ENCODE measurements at regions not wholly inside any gene's neighbourhood (a gene's known extent, or its start where the extent isn't known, plus 50 kb on each side); places are given as distances from the start of the nearest gene placed in this dataset.

- H3K4me1 ChIP-seq (ENCODE audit: insufficient read depth, low read length) = no peaks in the 10 kb centered on the region
- no peaks in the 10 kb centered on the region for H3K9me3 ChIP-seq (ENCODE audit: control insufficient read depth, insufficient read depth, low read length)
- H3K36me3 ChIP-seq (ENCODE audit: insufficient read depth, low read length) = no peaks in the 10 kb centered on the region
- no peak overlapping the region for H3K9ac ChIP-seq (ENCODE audit: low read depth, low read length)
Observed at GRCh38 chr1:244196571-244197285, 145.6 kb downstream of the ZBTB18 start.

- no peaks in the 10 kb centered on the region for H3K9me3 ChIP-seq (ENCODE audit: control insufficient read depth, insufficient read depth, low read length)
- H3K9ac ChIP-seq (ENCODE audit: low read depth, low read length) = no peak overlapping the region
- H3K36me3 ChIP-seq (ENCODE audit: insufficient read depth, low read length) = no peaks in the 10 kb centered on the region
- H3K4me1 ChIP-seq (ENCODE audit: insufficient read depth, low read length) = no peaks in the 10 kb centered on the region
Observed at GRCh38 chr1:244197851-244198375, 146.8 kb downstream of the ZBTB18 start.

GRCh38 chr1:244199902-244200301, 148.8 kb downstream of the ZBTB18 start:
- no peak overlapping the region for H3K9ac ChIP-seq (ENCODE audit: low read depth, low read length)
- H3K9me3 ChIP-seq (ENCODE audit: control insufficient read depth, insufficient read depth, low read length) = no peaks in the 10 kb centered on the region
- H3K36me3 ChIP-seq (ENCODE audit: insufficient read depth, low read length) = no peaks in the 10 kb centered on the region
- H3K4me1 ChIP-seq (ENCODE audit: insufficient read depth, low read length) = no peaks in the 10 kb centered on the region

- Histone ChIP-seq H3K9me3 (ENCODE audit: control insufficient read depth, insufficient read depth, low read length) (no peaks in the 10 kb centered on the region), H3K4me1 (ENCODE audit: insufficient read depth, low read length) (no peaks in the 10 kb centered on the region), H3K36me3 (ENCODE audit: insufficient read depth, low read length) (no peaks in the 10 kb centered on the region), H3K9ac (ENCODE audit: low read depth, low read length) (no peak overlapping the region)
Observed at GRCh38 chr1:244200596-244200995, 149.5 kb downstream of the ZBTB18 start.

GRCh38 chr1:244201750-244202149, 150.7 kb downstream of the ZBTB18 start:
- H3K36me3 ChIP-seq (ENCODE audit: insufficient read depth, low read length) = no peaks in the 10 kb centered on the region
- H3K4me1 ChIP-seq (ENCODE audit: insufficient read depth, low read length) = no peaks in the 10 kb centered on the region
- H3K9ac ChIP-seq (ENCODE audit: low read depth, low read length) = no peak overlapping the region
- no peaks in the 10 kb centered on the region for H3K9me3 ChIP-seq (ENCODE audit: control insufficient read depth, insufficient read depth, low read length)

- H3K36me3 ChIP-seq (ENCODE audit: insufficient read depth, low read length) = no peaks in the 10 kb centered on the region
Observed at GRCh38 chr1:244204004-244204403, 152.9 kb downstream of the ZBTB18 start.

GRCh38 chr1:244205171-244205570, 154.1 kb downstream of the ZBTB18 start:
- Histone ChIP-seq H3K4me1 (ENCODE audit: insufficient read depth, low read length) (no peaks in the 10 kb centered on the region), H3K9me3 (ENCODE audit: control insufficient read depth, insufficient read depth, low read length) (no peaks in the 10 kb centered on the region), H3K9ac (ENCODE audit: low read depth, low read length) (no peak overlapping the region), H3K36me3 (ENCODE audit: insufficient read depth, low read length) (no peaks in the 10 kb centered on the region)

More at GRCh38 chr1:244204004-244204403, 152.9 kb downstream of the ZBTB18 start:
- Histone ChIP-seq H3K9ac (ENCODE audit: low read depth, low read length) (no peak overlapping the region), H3K4me1 (ENCODE audit: insufficient read depth, low read length) (no peaks in the 10 kb centered on the region), H3K9me3 (ENCODE audit: control insufficient read depth, insufficient read depth, low read length) (no peaks in the 10 kb centered on the region)

- Histone ChIP-seq H3K4me1 (ENCODE audit: insufficient read depth, low read length) (no peaks in the 10 kb centered on the region), H3K36me3 (ENCODE audit: insufficient read depth, low read length) (no peaks in the 10 kb centered on the region), H3K9ac (ENCODE audit: low read depth, low read length) (no peak overlapping the region), H3K9me3 (ENCODE audit: control insufficient read depth, insufficient read depth, low read length) (no peaks in the 10 kb centered on the region)
Observed at GRCh38 chr1:244205906-244206305, 154.8 kb downstream of the ZBTB18 start.

GRCh38 chr1:244207042-244207934, 156.2 kb downstream of the ZBTB18 start:
- Histone ChIP-seq H3K4me1 (ENCODE audit: insufficient read depth, low read length) (no peaks in the 10 kb centered on the region; the same call in 1 of the 2 replicates), H3K36me3 (ENCODE audit: insufficient read depth, low read length) (no peaks in the 10 kb centered on the region), H3K9ac (ENCODE audit: low read depth, low read length) (no peak overlapping the region), H3K9me3 (ENCODE audit: control insufficient read depth, insufficient read depth, low read length) (no peaks in the 10 kb centered on the region)

- Histone ChIP-seq H3K36me3 (ENCODE audit: insufficient read depth, low read length) (no peaks in the 10 kb centered on the region), H3K9me3 (ENCODE audit: control insufficient read depth, insufficient read depth, low read length) (no peaks in the 10 kb centered on the region), H3K4me1 (ENCODE audit: insufficient read depth, low read length) (no peaks in the 10 kb centered on the region; the same call in 1 of the 2 replicates), H3K9ac (ENCODE audit: low read depth, low read length) (no peak overlapping the region)
Observed at GRCh38 chr1:244207935-244208244, 156.8 kb downstream of the ZBTB18 start.

GRCh38 chr1:244209955-244210354, 158.9 kb downstream of the ZBTB18 start:
- H3K9me3 ChIP-seq (ENCODE audit: control insufficient read depth, insufficient read depth, low read length) = no peaks in the 10 kb centered on the region
- H3K4me1 ChIP-seq (ENCODE audit: insufficient read depth, low read length) = peaks cover 4% of the 10 kb centered on the region; the same call in 1 of the 2 replicates
- H3K9ac ChIP-seq (ENCODE audit: low read depth, low read length) = no peak overlapping the region
- no peaks in the 10 kb centered on the region for H3K36me3 ChIP-seq (ENCODE audit: insufficient read depth, low read length)

GRCh38 chr1:244210884-244211558, 159.9 kb downstream of the ZBTB18 start:
- H3K36me3 ChIP-seq (ENCODE audit: insufficient read depth, low read length) = no peaks in the 10 kb centered on the region
- peaks cover 4% of the 10 kb centered on the region; the same call in 1 of the 2 replicates for H3K4me1 ChIP-seq (ENCODE audit: insufficient read depth, low read length)
- H3K9ac ChIP-seq (ENCODE audit: low read depth, low read length) = no peak overlapping the region
- H3K9me3 ChIP-seq (ENCODE audit: control insufficient read depth, insufficient read depth, low read length) = no peaks in the 10 kb centered on the region

GRCh38 chr1:244211559-244211944, 160.5 kb downstream of the ZBTB18 start:
- no peak overlapping the region for H3K9ac ChIP-seq (ENCODE audit: low read depth, low read length)
- no peaks in the 10 kb centered on the region for H3K9me3 ChIP-seq (ENCODE audit: control insufficient read depth, insufficient read depth, low read length)
- H3K4me1 ChIP-seq (ENCODE audit: insufficient read depth, low read length) = peaks cover 4% of the 10 kb centered on the region; the same call in 1 of the 2 replicates
- H3K36me3 ChIP-seq (ENCODE audit: insufficient read depth, low read length) = no peaks in the 10 kb centered on the region

GRCh38 chr1:244212219-244212618, 161.1 kb downstream of the ZBTB18 start:
- H3K9ac ChIP-seq (ENCODE audit: low read depth, low read length) = no peak overlapping the region
- H3K36me3 ChIP-seq (ENCODE audit: insufficient read depth, low read length) = no peaks in the 10 kb centered on the region
- peaks cover 4% of the 10 kb centered on the region; the same call in 1 of the 2 replicates for H3K4me1 ChIP-seq (ENCODE audit: insufficient read depth, low read length)
- H3K9me3 ChIP-seq (ENCODE audit: control insufficient read depth, insufficient read depth, low read length) = no peaks in the 10 kb centered on the region
